KBM-7 (cell line): ENCODE measurements at regions not wholly inside any gene's neighbourhood (a gene's known extent, or its start where the extent isn't known, plus 50 kb on each side); places are given as distances from the start of the nearest gene placed in this dataset.
A peak's percentile ranks its signal among the peaks of the same experiment; 100 is the strongest.

Source experiments
- DNase-seq: peaks from one replicate; pipeline ENCODE4 v3.0.0-alpha.2; 2015
- in situ Hi-C: fragments of 300-500 bp; cut with MboI; formaldehyde crosslinking; loops from 2 replicates; pipeline ENCODE4 v1.14.3; 2020; ENCODE audit warnings: low sequenced_read_pairs, low pct_unique_long_range_greater_than_20kb, mixed read lengths

GRCh38 chr2:62381656-62382055, 124.3 kb downstream of the TMEM17 start:
- DNase-seq = no peak
- in situ Hi-C loops = no loop called here

GRCh38 chr2:62379566-62379965, 126.4 kb downstream of the TMEM17 start:
- in situ Hi-C loops = no loop called here
- peak; percentile 37 for DNase-seq

DNA sequence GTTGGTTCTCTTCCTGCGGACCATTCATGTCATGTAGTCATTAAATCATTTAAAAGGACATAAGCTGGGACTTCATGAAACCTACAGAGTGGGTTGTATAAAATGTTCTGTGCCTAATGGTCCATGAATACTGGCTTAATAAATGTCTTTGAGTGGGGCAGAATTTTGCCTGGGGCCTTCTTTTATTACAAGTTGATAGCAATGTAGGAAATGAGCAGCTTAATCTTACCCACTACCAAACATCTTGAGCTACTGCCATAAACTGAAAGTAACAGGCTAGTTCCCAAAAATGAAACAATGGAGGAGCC, 130.9 kb downstream of the TMEM17 start:
- no peak for DNase-seq
- in situ Hi-C loops = no loop called here

GRCh38 chr2:62374301-62375112, 131.5 kb downstream of the TMEM17 start:
- in situ Hi-C loops = no loop called here
- DNase-seq = no peak

DNA sequence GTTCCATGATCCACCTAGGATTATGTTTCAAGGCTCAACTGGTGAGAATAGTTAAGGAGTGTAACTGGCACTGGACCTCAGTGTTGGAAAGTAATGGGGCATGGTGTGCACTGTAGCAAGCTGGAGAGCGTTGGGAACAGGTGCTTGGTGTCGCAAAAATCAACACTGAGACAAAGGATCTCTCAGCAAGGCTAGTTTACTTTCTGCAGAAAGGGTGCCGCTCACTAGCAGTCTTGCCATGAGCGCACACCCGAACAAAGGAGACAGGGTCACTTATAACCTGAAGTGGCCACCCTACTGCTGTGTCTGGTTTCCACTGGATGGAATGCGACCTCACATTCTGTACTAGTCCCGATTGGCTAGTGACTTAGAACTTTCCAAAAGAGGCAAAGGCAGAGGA, 133.2 kb downstream of the TMEM17 start:
- in situ Hi-C loops = no loop called here
- DNase-seq = no peak

- in situ Hi-C loops = no loop called here
These were observed 135.4 kb downstream of the TMEM17 start for GRCh38 chr2:62370321-62371250.

GRCh38 chr2:62369541-62370202, 136.3 kb downstream of the TMEM17 start:
- DNase-seq = no peak
- in situ Hi-C loops = no loop called here

More at GRCh38 chr2:62370321-62371250, 135.4 kb downstream of the TMEM17 start:
- no peak for DNase-seq

- no peak for DNase-seq
- in situ Hi-C loops = no loop called here
These were observed 141.0 kb downstream of the TMEM17 start for GRCh38 chr2:62364791-62365528.

DNA sequence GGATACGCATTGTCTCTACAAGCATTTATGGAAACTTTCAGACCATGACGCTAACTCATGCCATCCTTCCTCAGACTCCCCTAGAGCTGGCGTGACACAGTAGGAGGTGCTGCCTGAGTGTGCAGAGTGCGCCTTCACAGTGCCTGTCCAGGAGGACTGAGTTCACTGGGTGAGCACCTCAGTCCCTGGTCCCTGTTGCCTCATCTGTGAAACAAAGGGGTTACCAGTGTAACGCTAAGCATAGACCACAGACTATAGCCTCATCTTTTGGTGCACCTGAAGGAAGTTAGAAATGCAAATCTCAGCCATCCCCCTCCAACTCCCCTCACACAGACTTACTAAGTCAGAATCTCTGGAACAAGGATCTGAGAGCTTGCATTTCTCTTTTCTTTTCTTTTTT, 142.8 kb downstream of the TMEM17 start:
- in situ Hi-C loops = no loop called here
- DNase-seq = no peak

- in situ Hi-C loops = no loop called here
- DNase-seq = no peak
These were observed 143.4 kb downstream of the TMEM17 start for GRCh38 chr2:62362561-62362960.

- in situ Hi-C loops = no loop called here
- no peak for DNase-seq
These were observed 144.0 kb downstream of the TMEM17 start for GRCh38 chr2:62361964-62362363.

GRCh38 chr2:62354771-62355561, 151.0 kb downstream of the TMEM17 start:
- in situ Hi-C loops = no loop called here
- DNase-seq = no peak

GRCh38 chr2:62352031-62352430, 154.0 kb downstream of the TMEM17 start:
- in situ Hi-C loops = no loop called here
- DNase-seq = no peak

DNA sequence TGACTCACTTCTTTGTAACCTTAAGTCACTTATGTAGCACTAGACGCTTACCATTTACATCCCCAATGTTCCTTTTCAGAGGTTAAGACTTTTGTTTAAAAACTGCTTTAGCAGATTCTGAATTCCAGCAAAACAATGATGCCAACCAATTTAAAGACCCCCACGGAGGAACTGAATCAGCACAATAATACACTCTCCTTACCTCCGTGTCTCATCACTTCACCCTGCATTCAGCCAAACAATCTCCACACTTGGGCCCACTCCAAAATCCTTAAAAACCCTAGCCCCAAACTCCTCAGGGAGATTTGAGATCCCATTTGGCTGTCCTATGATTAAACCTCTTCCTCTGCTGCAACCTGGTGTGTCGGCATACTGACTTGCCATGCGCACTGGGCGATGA, 153.9 kb downstream of the B3GNT2 start:
- no peak for DNase-seq
- in situ Hi-C loops = no loop called here

- in situ Hi-C loops = no loop called here
- DNase-seq = no peak
These were observed 152.8 kb downstream of the B3GNT2 start for GRCh38 chr2:62348700-62349099.

DNA sequence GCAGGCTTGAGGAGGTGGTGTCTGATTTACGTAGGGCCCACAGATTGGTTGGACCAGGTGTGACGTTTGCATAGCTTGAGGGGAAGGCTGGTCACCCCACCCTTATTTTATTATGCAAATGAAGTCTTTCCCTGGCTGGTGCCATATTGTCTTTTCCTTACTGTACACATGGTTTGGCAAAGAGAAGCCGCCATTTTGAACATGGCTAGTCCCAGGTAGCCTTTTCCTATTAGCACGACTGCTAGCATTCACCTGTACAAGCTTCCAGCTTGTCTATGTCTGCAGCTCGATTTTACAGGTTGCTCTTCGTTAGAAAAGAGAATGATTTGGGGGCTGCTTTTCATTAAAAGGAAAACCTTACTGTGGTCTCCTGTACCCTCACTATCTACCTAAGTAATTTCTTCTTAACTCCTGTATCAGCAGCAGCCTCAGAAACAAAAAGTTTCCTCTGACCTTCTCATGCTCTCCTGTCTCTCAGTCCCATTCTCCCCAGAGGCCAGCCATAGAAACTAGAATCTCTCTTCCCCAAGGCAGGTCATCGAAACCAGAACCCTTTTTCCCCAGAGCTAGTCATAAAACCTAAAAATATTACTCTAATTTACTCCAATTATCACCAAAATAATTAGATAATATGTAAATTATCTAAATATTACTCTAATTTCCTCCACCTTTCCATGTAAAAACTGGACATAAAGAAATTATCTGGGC, 151.8 kb downstream of the B3GNT2 start:
- in situ Hi-C loops = no loop called here
- no peak for DNase-seq

- no peak for DNase-seq
- in situ Hi-C loops = no loop called here
These were observed 148.6 kb downstream of the B3GNT2 start for GRCh38 chr2:62344472-62344871.
